HG03571 (cell line): ENCODE measurements at regions not wholly inside any gene's neighbourhood (a gene's known extent, or its start where the extent isn't known, plus 50 kb on each side); places are given as distances from the start of the nearest gene placed in this dataset.
A peak's percentile ranks its signal among the peaks of the same experiment; 100 is the strongest.

Experiments used
- ATAC-seq: cut with Tn5 transposase; IDR thresholded peaks from one replicate; pipeline ENCODE4 v1.9.1; 2021; ENCODE audit not compliant: unreplicated experiment

GRCh38 chr4:184310881-184311709 lies 93.4 kb upstream of the ENPP6 start:
- no peak for ATAC-seq

- peak; percentile 31 for ATAC-seq
Observed at GRCh38 chr4:184310171-184310567, 92.5 kb upstream of the ENPP6 start.

- no peak for ATAC-seq
Observed at GRCh38 chr4:184309241-184310170, 91.8 kb upstream of the ENPP6 start.

- no peak for ATAC-seq
Observed at GRCh38 chr4:184306949-184307348, 89.3 kb upstream of the ENPP6 start.

GRCh38 chr4:184306470-184306869 lies 88.8 kb upstream of the ENPP6 start:
- ATAC-seq = no peak

GRCh38 chr4:184300816-184301215 lies 83.1 kb upstream of the ENPP6 start:
- no peak for ATAC-seq

- ATAC-seq = no peak
Observed at GRCh38 chr4:184298254-184298653, 80.6 kb upstream of the ENPP6 start.

- no peak for ATAC-seq
Observed at GRCh38 chr4:184295206-184295605, 77.5 kb upstream of the ENPP6 start.

- no peak for ATAC-seq
Observed at GRCh38 chr4:184294606-184295133, 77.0 kb upstream of the ENPP6 start.

- no peak for ATAC-seq
Observed at GRCh38 chr4:184293552-184293951, 75.9 kb upstream of the ENPP6 start.

GRCh38 chr4:184292877-184293276 lies 75.2 kb upstream of the ENPP6 start:
- no peak for ATAC-seq

- no peak for ATAC-seq
Observed at GRCh38 chr4:184292465-184292867, 74.8 kb upstream of the ENPP6 start.

GRCh38 chr4:184289179-184289535 lies 71.5 kb upstream of the ENPP6 start:
- no peak for ATAC-seq

- ATAC-seq = peak; percentile 62
Observed at GRCh38 chr4:184288451-184289178, 70.9 kb upstream of the ENPP6 start.

- ATAC-seq = no peak
Observed at GRCh38 chr4:184287697-184288255, 70.1 kb upstream of the ENPP6 start.

- no peak for ATAC-seq
Observed at GRCh38 chr4:184286358-184286757, 68.7 kb upstream of the ENPP6 start.

GRCh38 chr4:184284742-184285141 lies 67.1 kb upstream of the ENPP6 start:
- ATAC-seq = no peak

- ATAC-seq = no peak
Observed at GRCh38 chr4:184284336-184284690, 66.6 kb upstream of the ENPP6 start.

- ATAC-seq = peak; percentile 2
Observed at GRCh38 chr4:184283659-184284335, 66.1 kb upstream of the ENPP6 start.
